NCI-H1092 treated with DMSO at 0.1 percent for 48 hours (cell line): ENCODE measurements at regions not wholly inside any gene's neighbourhood (a gene's known extent, or its start where the extent isn't known, plus 50 kb on each side); places are given as distances from the start of the nearest gene placed in this dataset.

Experiments
- DNase-seq: peaks from one replicate; lab custom pipeline; 2025; lab: John Stamatoyannopoulos, UW

DNA sequence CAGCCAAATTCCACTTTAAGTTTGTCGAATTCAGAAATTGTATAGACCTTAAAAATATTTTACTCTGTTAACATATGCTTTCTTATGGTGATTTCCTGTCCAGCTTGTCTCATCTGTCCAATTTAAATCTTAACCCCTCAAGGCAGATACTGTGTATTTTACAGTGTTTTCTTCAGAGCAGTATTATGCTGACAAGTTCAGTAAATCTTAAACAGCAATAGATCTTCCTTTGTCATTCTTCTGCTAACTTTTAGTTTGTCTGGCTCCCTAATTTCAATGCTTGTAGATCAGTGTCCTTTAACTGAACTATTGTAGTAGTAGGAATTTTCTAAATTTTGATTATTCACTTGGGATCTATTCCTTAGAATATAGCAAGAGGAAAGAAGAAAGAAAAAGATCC, 52.8 kb upstream of the MEIS1 start:
- no peak for DNase-seq

DNA sequence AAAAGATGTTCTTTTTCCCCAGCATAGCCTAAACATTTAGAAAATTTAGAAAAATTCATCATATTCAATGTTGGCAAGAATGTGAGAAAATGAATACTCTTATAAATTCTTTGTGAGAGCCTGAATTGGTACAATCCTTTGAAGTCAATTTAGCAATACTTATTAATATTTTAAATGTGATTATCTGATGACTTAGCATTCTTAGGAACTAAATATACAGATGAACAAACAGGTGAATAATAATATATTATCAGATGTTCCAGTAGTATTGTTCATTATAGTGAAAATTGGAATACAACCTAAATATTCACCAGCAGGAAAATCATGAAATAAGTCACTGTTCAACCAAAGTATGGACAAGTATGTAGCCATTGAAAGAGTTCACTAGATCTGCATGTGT, 55.5 kb upstream of the MEIS1 start:
- no peak for DNase-seq

DNA sequence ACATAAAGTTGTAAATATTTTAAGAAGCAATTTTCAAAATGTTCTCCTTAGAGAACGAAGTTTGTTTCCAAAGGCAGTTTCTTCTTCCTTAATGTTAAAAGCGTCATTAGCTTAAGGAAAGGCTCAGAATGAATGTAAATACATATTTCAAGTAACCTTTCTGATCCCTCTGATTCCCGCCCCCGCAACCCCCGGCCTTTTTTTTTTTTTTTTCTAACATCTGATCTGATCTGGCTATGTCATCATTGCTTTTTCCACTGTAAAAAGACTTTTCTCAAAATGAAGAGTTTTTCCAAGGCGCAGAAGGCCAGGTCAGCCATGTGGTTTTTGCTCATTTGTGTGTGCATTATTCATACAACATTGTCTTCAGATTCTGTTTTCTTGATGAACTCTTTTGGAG, 57.1 kb upstream of the MEIS1 start:
- no peak for DNase-seq

DNA sequence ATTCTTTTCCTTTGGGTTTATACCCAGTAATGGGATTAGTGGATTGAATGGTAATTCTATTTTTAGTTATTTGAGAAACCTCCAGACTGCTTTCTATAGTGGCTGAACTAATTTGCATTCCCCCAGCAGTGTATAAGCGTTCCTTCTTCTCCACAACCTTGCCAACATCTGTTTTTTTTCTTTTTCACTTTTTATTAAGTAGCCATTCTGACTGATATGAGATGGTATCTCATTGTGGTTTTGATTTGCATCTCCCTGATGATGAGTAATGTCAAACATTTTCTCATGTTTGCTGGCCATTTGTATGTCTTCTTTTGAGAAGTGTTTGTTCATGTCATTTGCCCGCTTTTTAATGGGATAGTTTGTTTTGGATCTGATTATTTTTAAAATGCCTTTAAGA, 64.1 kb upstream of the MEIS1 start:
- no peak for DNase-seq

DNA sequence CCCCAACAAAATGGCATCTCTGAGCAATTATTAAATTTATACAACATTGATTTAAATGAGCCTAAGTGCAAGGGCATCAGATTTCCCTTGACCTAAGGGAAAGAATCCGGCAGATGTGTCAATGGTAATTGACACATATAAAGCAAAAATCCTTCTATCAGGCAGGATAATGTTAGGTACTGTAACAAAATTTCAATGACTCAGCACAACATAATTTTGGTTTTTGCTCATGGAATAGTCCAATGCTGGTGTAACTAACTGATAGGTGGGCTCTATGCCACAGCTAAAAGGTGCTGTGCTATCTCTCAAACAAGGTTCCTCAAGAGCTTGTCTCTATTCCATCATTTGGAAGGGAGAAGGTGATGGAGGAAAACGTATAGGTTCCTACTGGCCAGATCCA, 68.3 kb upstream of the MEIS1 start:
- DNase-seq: no peak

DNA sequence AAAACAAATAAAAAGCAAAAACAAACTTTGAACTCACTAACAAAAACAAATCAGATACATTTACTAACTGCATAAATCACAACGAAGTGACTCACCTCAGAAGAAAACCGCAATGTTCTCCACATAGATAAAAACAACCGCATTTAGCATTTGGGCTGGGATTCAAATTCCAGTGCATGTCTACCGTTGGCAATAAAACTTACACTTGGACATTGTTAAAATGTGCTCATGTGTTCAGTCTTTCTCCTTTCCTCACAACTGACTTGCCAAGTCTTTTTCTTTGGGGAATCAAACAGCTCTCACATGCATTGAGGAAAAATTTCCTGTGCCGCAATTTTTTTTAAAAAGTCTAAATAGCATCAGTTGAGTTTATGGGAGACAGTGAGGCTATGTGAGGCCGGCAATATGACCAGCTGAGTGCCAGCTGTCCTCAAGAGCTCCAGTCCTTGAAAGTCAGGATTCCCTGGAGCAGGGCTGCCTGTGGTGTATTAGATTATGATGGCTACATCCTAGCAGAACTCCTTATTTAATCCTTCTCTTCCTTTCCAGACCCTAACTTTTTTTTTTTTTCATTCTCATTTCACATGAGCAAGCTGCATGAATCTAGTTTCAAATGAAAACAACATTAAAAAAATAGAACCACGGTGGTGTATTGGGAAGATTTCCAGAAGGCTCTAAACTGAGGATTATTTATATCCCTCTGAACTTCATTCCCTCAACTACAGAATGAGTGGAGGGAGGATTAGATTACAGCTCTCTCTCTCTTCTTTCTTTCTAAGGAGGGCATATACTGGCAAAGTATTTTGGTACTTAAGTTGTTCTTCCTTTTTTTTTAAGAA, 70.2 kb upstream of the MEIS1 start:
- no peak for DNase-seq

DNA sequence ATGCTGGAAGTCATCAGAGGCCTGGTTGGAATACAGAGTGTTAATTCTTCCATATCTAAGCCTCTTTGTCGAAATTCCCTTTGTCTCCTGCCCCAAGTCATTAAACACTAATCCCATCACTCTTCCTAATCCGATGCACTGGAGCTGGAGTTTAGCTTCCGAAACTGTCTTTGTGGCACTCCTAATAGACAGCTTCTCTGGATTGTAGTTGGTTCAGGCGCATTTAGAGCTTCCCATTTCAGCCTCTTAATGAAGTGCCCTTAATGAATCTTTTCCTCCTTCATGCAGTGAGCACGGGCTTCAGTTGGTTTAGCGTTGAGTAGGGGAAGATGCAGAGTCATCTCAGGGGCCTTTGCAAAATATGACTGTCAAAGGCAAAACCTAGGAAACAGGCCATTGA, 72.2 kb upstream of the MEIS1 start:
- no peak for DNase-seq

DNA sequence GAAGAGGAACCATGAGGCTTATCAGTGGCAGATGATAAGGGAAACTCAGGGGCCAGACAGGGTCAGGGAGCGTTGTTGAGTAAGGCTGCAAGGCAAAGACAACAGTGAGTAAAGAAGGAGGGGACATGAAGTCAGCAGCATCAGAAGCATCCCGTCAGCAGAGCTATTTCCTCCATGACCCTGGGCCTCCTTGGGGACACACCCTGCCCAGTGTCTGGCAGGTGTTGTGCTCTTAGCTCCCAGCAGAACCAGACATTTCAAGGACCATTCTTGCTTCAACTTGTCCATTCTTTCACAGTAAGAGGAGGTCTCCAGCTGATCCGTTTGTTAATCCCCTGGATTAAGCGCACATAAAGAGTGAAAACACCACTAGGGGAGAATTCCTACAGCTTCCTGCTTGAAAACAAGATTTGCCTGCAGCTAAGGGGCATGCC, 88.7 kb upstream of the MEIS1 start:
- no peak for DNase-seq

DNA sequence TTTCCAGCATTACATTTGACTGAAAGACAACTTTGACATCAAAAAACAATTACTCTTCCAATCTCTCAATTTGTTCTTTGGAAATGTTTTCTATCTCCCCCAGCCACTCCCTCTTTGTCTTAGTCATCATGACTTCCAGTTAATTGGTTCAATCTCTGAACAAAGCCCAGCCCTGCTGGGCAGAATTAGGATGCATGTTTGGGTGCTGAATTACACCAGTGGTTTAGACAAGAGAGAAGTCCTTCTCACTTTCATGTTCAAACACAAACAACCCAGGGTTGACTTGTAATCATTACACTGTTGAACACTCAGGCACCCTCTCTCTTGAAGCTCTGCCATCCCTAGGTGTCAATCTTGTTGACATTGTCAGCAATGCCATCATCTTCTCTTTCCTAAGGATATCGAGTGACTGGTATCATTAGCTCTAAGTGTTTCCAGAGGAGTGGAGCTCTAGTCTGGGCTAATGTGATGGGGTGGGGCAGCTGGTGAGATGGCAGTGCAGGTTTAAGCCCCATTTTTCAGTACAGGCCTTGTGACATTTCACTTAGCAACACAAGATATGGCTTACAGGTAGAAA, 90.8 kb upstream of the MEIS1 start:
- no peak for DNase-seq

DNA sequence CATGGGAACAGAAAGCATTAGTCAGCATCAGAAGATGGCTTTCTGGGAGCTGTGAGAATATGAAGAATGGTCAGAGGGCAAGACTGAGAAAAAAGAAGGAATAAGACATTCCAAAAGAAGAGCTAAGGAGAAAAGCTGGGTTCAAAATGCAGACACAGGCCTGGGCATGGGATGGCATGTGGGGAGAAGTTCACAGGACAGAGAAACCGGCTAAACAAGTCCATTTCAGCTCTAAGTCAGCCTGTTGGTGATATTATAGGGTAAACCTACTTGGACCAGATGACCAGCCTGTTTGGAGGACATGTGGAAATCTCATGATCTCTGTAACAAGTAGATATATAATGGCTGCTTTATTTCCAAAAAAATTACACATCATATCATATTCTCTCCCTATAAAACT, 91.7 kb upstream of the MEIS1 start:
- no peak for DNase-seq

DNA sequence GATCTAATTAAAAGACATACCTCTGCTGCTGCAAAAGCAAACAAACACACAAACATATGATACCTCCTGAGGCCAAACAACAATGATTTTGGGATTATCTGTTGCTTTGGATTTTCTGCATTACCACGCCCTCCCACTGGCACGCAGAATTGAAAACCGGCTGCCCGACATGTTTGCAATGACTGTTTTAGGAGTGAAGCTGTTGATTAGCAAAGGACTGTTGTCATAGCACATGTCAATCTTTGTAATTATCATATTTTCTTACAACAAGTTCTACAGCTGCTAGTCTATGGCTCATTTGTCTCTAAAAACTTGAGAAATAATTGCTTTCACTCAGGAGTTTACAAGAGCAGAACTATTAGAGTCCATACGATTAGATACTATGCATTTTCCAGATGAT, 94.4 kb upstream of the MEIS1 start:
- DNase-seq: no peak

DNA sequence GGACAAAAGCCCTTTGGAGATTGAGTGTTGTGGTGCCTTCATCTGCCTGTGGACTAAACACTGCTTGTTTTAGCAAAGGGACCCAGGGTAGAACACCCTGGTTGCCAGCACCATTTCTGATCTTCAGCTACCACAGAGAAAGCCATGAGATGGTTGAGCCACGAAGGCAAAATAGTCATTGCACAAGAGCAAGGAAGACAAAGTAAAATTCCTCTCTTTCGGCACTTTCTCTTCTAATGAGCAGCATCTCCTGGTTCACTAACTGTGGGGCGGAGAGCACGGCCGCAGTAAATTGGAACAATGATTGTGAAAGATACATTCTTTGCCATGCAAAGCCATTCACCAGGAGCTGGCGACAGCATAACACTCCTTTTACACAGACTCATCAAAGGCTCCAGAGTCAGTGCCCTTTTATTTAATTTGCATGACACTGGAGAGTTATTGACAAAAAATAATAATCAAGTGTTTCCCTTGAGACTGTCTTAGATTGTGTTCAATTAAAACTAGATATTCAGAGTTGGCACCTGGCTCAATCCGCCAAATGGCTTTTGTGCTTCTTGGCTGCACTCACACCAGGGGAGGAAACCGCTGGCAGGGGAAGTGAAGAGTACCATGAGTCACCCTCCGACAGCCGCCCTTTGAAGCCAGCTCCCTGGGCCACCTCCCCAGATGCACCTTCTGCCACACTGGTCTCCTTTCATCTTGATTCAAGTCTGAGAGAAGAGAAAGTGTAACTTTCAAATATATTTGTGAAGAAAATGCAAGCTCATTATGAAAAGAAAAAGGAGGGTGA, 100.5 kb upstream of the MEIS1 start:
- no peak for DNase-seq

DNA sequence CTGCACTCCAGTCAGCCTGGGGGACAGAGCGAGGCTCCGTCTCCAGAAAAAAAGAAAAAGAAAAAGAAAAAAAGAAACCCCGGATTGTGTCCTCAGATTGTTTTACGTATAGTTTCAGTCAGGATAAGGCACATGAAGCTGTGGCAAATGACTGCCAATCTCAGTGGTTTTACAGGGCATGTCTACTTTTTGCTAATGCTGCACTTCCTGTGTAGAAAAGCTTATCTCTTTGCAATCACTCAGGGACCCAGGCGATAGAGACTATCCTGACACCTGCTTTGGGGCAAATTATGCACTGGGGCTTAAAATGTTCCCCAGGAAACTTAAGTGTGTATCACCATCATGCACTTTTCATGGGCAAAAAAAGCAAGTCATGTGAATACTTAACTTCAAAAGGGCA, 103.7 kb upstream of the MEIS1 start:
- no peak for DNase-seq

DNA sequence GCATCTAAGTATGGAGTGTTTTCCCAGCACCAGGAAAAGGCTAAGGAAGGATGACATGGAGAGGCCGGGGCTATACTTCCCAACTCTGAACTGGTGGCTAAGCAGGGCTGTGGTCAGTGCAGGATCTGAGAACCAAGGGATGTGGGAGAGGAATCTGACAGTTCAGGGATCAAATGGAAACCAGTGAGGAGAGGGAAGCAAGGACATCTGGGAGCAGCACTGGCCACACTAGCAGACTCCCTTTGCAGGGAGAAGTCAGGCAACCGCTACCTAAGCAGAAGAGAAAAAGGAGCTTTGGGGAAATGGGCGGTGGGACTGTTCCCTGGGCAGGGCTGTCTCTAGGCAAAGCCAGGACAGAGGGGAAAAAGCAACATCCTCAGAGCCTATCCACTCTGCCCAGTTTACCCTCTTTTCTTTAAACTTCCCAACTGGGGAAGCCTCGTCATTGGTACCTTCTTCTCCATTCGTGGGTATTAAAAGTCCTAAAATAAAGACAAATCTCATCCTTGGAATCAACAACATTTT, 105.8 kb upstream of the MEIS1 start:
- DNase-seq: no peak

DNA sequence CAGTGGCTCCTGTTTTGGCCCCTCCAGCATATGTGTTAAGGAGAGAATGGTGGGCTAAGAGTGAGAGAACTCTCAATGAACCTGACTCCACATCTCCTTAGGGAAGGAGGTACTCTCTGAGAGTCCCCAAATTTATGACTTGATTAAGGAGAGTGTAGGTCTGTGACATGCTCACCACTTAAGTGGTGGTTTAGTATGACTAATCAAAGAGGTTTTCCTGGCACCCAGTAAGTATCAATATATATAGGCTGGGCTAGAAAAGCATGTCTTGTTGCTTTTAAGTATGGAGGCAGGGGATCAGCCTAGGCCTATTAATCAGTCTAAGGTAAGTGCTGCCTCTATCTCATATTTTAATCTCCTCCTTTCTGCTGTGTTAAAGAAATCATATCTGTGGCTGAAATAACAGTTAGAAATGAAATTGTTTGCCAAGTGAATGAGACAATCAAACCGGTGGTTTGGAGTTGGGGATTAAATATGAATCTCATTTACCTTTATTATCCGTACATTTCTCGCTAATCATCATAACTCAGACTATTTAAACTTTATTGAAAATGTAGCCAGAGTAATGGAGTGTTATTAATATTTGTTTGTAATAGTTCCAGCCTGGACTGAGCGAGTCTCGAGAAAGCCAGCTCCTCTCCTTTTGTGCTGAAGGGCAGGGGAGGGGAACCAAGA, 107.7 kb upstream of the MEIS1 start:
- no peak for DNase-seq

DNA sequence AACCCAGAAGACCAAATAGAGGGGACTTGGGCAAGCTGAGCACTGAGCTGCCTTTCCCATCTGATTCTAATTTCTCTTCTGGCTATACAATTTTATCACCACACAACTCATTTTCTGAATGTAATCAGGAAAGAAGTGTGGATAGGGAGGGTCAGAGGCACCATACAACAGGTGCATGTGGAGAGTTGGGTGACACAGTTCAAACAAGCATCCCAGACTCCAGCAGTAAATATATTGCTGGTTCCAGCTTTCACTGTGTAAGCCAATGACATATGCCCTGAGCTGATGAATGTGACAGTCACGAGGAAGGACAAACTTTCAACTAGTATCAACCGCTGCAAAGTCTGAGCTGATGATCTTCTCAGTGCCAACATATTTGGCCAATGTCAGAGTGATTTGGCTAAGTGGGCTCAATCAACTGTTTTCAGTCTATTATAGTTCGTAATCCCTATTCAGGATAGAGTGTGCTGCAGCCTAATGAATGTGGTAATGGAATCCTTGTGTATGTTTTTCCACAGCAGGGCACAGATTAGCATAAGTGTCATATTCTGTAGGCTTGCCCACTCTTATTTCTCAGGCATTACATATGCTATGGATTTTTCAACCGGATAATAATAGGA, 109.9 kb upstream of the MEIS1 start:
- DNase-seq: no peak

DNA sequence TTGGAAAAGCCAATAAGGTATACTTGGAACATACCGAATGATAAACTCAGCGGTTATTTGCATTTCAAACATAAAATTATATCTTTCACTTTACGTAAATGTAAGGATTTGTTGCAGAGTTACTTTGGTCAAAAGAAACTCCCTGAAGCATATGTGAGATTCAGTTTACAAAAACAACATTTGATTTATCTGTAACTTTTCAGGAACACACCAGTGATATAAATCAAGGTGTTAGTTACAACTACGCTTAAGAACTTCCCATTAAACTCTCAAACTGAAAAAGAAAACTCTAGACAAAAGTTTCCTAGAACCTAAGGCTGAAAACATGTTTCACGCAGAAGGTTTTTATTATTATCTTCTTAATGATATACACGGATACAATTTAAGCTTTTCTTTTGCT, 110.6 kb upstream of the MEIS1 start:
- DNase-seq: no peak

DNA sequence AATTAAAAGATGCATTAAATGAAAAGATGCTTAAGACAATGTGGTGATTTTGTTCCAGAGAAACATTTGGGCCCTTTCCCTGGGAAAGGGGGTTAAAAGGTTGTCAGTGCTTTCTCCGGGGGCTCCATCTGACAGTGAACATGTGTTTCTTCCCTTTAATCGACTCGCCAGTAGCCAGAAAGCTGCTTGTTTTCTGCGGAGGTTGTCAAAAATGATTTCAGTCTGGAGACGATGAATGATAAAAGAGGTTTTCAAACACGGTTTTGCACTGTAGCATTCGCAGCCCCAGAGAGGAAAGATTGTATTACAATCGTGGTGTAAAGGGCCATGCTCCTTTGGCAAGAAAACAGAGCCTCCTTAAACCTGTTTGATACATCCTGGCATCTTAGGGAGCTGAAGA, 111.5 kb upstream of the MEIS1 start:
- no peak for DNase-seq

DNA sequence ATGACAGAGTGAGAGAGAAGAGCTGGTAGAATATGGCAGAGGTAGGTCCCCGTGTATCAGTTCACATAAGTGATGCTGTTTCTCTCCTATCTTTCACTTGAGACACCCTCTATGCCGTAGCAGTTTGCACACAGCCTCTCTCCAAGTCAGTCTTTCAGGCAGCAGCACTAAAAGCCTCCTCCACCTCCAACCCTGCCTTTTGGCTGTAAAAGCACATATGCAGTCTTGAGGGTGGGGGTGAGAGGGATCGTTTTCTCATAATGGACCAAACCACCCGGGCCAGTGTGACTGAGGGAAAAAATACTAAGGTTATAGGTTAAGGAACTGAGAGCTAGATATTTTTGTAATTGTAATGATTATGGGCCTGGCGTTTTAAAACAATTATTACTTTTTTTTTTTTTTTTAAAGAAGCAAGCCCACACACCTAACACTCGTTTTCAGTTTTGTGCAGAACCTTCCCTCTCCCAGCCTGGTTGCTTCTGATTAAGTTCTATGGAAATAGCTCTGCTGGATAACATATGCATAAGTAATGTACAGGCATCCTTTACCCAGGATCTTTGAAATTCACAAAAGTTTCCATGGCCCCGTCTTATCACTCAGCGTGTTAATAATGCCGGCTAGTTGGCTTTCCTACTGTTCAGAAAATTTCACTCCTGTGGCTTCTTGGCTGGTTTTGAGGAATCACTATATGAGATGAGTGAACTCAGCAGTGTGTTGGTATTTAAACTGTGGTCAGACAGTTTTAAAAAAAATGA, 112.2 kb upstream of the MEIS1 start:
- no peak for DNase-seq

DNA sequence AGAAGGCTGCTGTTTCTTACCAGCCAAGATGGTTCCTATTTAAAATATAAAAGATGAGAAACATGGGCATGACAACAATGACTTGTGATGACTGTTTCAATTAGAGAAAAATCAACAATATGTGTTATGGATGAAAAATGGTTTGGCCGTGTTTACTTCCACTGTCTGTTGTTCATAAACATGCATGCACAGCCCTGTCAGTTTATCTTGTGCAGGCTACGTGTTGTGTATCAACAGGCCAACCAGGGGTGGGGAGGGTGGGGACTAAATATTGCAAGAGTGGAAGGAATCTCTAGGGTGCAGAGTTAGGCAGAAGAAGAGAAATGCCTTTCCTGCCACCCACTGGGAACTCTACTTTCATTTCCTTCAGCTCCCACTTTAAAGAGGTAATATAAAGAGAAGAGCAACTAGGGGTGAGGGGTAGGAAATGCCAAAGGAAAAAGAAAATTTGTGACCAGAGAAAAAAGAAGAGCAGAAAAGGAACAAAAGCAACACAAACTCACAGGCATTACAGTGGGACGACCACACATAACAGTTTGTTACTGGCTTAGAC, 116.8 kb upstream of the MEIS1 start:
- DNase-seq: no peak
